ENCODE measurements at regions not wholly inside any gene's neighbourhood (a gene's known extent, or its start where the extent isn't known, plus 50 kb on each side); places are given as distances from the start of the nearest gene placed in this dataset.

GRCh38 chr12:125436686-125437085 lies 371.5 kb downstream of the AACS start:
- DNase-seq = no peak

- no peak for DNase-seq
Observed at GRCh38 chr12:125440399-125440798, 375.2 kb downstream of the AACS start.

GRCh38 chr12:125443341-125443740 lies 378.1 kb downstream of the AACS start:
- DNase-seq = no peak

GRCh38 chr12:125451408-125451807 lies 386.2 kb downstream of the AACS start:
- DNase-seq = no peak

GRCh38 chr12:125453751-125454150 lies 388.5 kb downstream of the AACS start:
- no peak for DNase-seq

GRCh38 chr12:125454291-125454690 lies 389.1 kb downstream of the AACS start:
- no peak for DNase-seq

- no peak for DNase-seq
Observed at GRCh38 chr12:125454786-125455480, 389.7 kb downstream of the AACS start.

- DNase-seq = no peak
Observed at GRCh38 chr12:125455556-125455955, 390.3 kb downstream of the AACS start.

- no peak for DNase-seq
Observed at GRCh38 chr12:125458552-125459268, 393.5 kb downstream of the AACS start.

- no peak for DNase-seq
Observed at GRCh38 chr12:125461831-125462230, 396.6 kb downstream of the AACS start.

GRCh38 chr12:125463386-125463785 lies 398.2 kb downstream of the AACS start:
- DNase-seq = no peak

GRCh38 chr12:125467363-125467762 lies 402.1 kb downstream of the AACS start:
- no peak for DNase-seq

- DNase-seq = no peak
Observed at GRCh38 chr12:125469683-125470082, 404.4 kb downstream of the AACS start.

GRCh38 chr12:125470838-125471783 lies 405.9 kb downstream of the AACS start:
- DNase-seq = no peak

- DNase-seq = no peak
Observed at GRCh38 chr12:125473501-125473900, 408.3 kb downstream of the AACS start.

- no peak for DNase-seq
Observed at GRCh38 chr12:125487336-125487735, 422.1 kb downstream of the AACS start.

- no peak for DNase-seq
Observed at GRCh38 chr12:125491553-125491952, 426.3 kb downstream of the AACS start.

GRCh38 chr12:125492354-125493270 lies 427.4 kb downstream of the AACS start:
- DNase-seq = no peak

- DNase-seq = no peak
Observed at GRCh38 chr12:125493704-125494308, 428.6 kb downstream of the AACS start.

- DNase-seq = no peak
Observed at GRCh38 chr12:125503128-125503527, 437.9 kb downstream of the AACS start.

- DNase-seq = no peak
Observed at GRCh38 chr12:125509195-125509594, 444.0 kb downstream of the AACS start.
